Hepatocyte (in vitro differentiated cells): ENCODE measurements at regions not wholly inside any gene's neighbourhood (a gene's known extent, or its start where the extent isn't known, plus 50 kb on each side); places are given as distances from the start of the nearest gene placed in this dataset.

ENCODE experiments used
- DNase-seq: peaks from one replicate; pipeline ENCODE4 v3.0.0-alpha.2; 2016; ENCODE audit warnings: low spot score
- H2AFZ ChIP-seq: fragments of 200-600 bp; sonication (generic); 2 replicates; pipeline ENCODE4 v1.6.0; 2016; ENCODE audit warnings: antibody characterized with exemption, mild to moderate bottlenecking
- H3K27ac ChIP-seq: fragments of 200-600 bp; sonication (generic); 2 replicates; pipeline ENCODE4 v1.5.1; 2016; ENCODE audit warnings: mild to moderate bottlenecking
- H3K27me3 ChIP-seq: fragments of 200-600 bp; sonication (generic); 2 replicates; pipeline ENCODE4 v1.6.1; 2016
- H3K36me3 ChIP-seq: fragments of 200-600 bp; sonication (generic); replicated peaks from 2 replicates; pipeline ENCODE4 v1.5.1; 2016; ENCODE audit warnings: low read depth; ENCODE audit not compliant: insufficient read depth
- H3K4me1 ChIP-seq: fragments of 200-600 bp; sonication (generic); 2 replicates; pipeline ENCODE4 v1.5.1; 2016; ENCODE audit warnings: mild to moderate bottlenecking, moderate library complexity; ENCODE audit not compliant: insufficient read depth
- H3K4me2 ChIP-seq: fragments of 200-600 bp; sonication (generic); 2 replicates; pipeline ENCODE4 v1.6.0; 2016
- H3K4me3 ChIP-seq: fragments of 200-600 bp; sonication (generic); 2 replicates; pipeline ENCODE4 v1.5.1; 2016; ENCODE audit warnings: mild to moderate bottlenecking
- H3K79me2 ChIP-seq: fragments of 200-600 bp; sonication (generic); 2 replicates; pipeline ENCODE4 v1.6.0; 2017; ENCODE audit warnings: mild to moderate bottlenecking
- H3K9me2 ChIP-seq: fragments of 200-600 bp; sonication (generic); replicated peaks from 2 replicates; pipeline ENCODE4 v1.6.0; 2017; ENCODE audit warnings: mild to moderate bottlenecking; ENCODE audit not compliant: insufficient read depth
- H3K9me3 ChIP-seq: fragments of 200-600 bp; sonication (generic); 2 replicates; pipeline ENCODE4 v1.5.1; 2016; ENCODE audit warnings: low read depth, mild to moderate bottlenecking
- H4K20me1 ChIP-seq: fragments of 200-600 bp; sonication (generic); 2 replicates; pipeline ENCODE4 v1.6.0; 2016; ENCODE audit warnings: mild to moderate bottlenecking; ENCODE audit not compliant: insufficient read depth, poor library complexity, severe bottlenecking
- CTCF ChIP-seq: fragments of 200-600 bp; sonication (generic); IDR thresholded peaks from 2 replicates; pipeline ENCODE4 v1.5.1; 2016; ENCODE audit warnings: antibody characterized with exemption, mild to moderate bottlenecking; ENCODE audit not compliant: poor library complexity
- EZH2 ChIP-seq: fragments of 200-600 bp; sonication (generic); IDR thresholded peaks from 2 replicates; pipeline ENCODE4 v1.6.1; 2016; ENCODE audit warnings: antibody characterized with exemption, mild to moderate bottlenecking, borderline replicate concordance
- EZH2phosphoT487 ChIP-seq: fragments of 200-600 bp; sonication (generic); IDR thresholded peaks from one replicate; pipeline ENCODE4 v1.6.1; 2018; ENCODE audit warnings: antibody characterized with exemption, mild to moderate bottlenecking, low read depth, moderate library complexity; ENCODE audit not compliant: unreplicated experiment, severe bottlenecking
- WGBS: methylation state at CpG from one replicate; pipeline ENCODE4 v1.1.6; 2016; ENCODE audit warnings: low lambda C conversion rate; ENCODE audit errors: missing lambda C conversion rate; 5-methylcytosine and 5-hydroxymethylcytosine counted together

GRCh38 chr9:103941104-103941503 is 153.0 kb upstream of the SMC2 start:
- TF ChIP-seq EZH2phosphoT487 (no peak), CTCF (no peak), EZH2 (no peak)
- H3K9me2 ChIP-seq = no peaks in the 10 kb centered on the region
- no peak overlapping the region for H3K4me3 ChIP-seq
- H3K4me2 ChIP-seq = no peak overlapping the region
- no peaks in the 10 kb centered on the region for H3K4me1 ChIP-seq
- H3K9me3 ChIP-seq = no peaks in the 10 kb centered on the region
- H3K79me2 ChIP-seq = no peaks in the 10 kb centered on the region
- DNase-seq = no peak
- WGBS = 78% methylated on average over 11 of the region's 11 CpGs
- H3K36me3 ChIP-seq = no peaks in the 10 kb centered on the region
- no peaks in the 10 kb centered on the region for H4K20me1 ChIP-seq
- no peak overlapping the region for H2AFZ ChIP-seq
- no peaks in the 10 kb centered on the region for H3K27me3 ChIP-seq
- no peak overlapping the region for H3K27ac ChIP-seq

- TF ChIP-seq EZH2phosphoT487 = no peak
- no peak for TF ChIP-seq EZH2
- TF ChIP-seq CTCF = no peak
- Histone ChIP-seq H3K4me1 (no peaks in the 10 kb centered on the region), H3K4me3 (no peak overlapping the region), H3K79me2 (no peaks in the 10 kb centered on the region), H3K9me2 (no peaks in the 10 kb centered on the region), H3K27ac (no peak overlapping the region), H4K20me1 (no peaks in the 10 kb centered on the region), H3K27me3 (no peaks in the 10 kb centered on the region), H2AFZ (no peak overlapping the region), H3K9me3 (no peaks in the 10 kb centered on the region), H3K4me2 (no peak overlapping the region), H3K36me3 (no peaks in the 10 kb centered on the region)
- DNase-seq = no peak
- WGBS = 70% methylated on average over 2 of the region's 2 CpGs
These were observed 151.9 kb upstream of the SMC2 start for GRCh38 chr9:103942200-103942599.

GRCh38 chr9:103942651-103943050 is 151.5 kb upstream of the SMC2 start:
- H4K20me1 ChIP-seq = no peaks in the 10 kb centered on the region
- H3K9me3 ChIP-seq = no peaks in the 10 kb centered on the region
- no peaks in the 10 kb centered on the region for H3K9me2 ChIP-seq
- H3K27me3 ChIP-seq = no peaks in the 10 kb centered on the region
- DNase-seq = no peak
- no peaks in the 10 kb centered on the region for H3K36me3 ChIP-seq
- no peaks in the 10 kb centered on the region for H3K4me1 ChIP-seq
- WGBS = 42% methylated on average over 1 of the region's 1 CpG
- no peak for TF ChIP-seq EZH2
- TF ChIP-seq EZH2phosphoT487 = no peak
- TF ChIP-seq CTCF = no peak
- no peak overlapping the region for H2AFZ ChIP-seq
- no peaks in the 10 kb centered on the region for H3K79me2 ChIP-seq
- H3K4me2 ChIP-seq = no peak overlapping the region
- H3K4me3 ChIP-seq = no peak overlapping the region
- H3K27ac ChIP-seq = no peak overlapping the region

- no peak for DNase-seq
- H3K36me3 ChIP-seq = no peaks in the 10 kb centered on the region
- no peaks in the 10 kb centered on the region for H4K20me1 ChIP-seq
These were observed 145.0 kb upstream of the SMC2 start for GRCh38 chr9:103949096-103949495.

More at GRCh38 chr9:103949096-103949495, 145.0 kb upstream of the SMC2 start:
- Histone ChIP-seq H3K27me3 (no peaks in the 10 kb centered on the region), H3K27ac (no peak overlapping the region), H3K9me2 (no peaks in the 10 kb centered on the region), H2AFZ (no peak overlapping the region), H3K79me2 (no peaks in the 10 kb centered on the region), H3K4me1 (no peaks in the 10 kb centered on the region), H3K4me3 (no peak overlapping the region), H3K4me2 (no peak overlapping the region), H3K9me3 (no peaks in the 10 kb centered on the region)
- TF ChIP-seq EZH2phosphoT487 (no peak), CTCF (no peak)
